ENCODE measurements at regions not wholly inside any gene's neighbourhood (a gene's known extent, or its start where the extent isn't known, plus 50 kb on each side); places are given as distances from the start of the nearest gene placed in this dataset.

GRCh38 chr5:8068078-8068477 is 199.1 kb downstream of the MTRR start:
- H3K27me3 ChIP-seq (ENCODE audit: control insufficient read depth in 1 of 2, insufficient read depth in 2 of 2, low read length in 2 of 2), result no peaks in the 10 kb centered on the region
- no peaks in the 10 kb centered on the region for H3K36me3 ChIP-seq (ENCODE audit: control insufficient read depth in 1 of 2, insufficient read depth in 2 of 2, low read length in 2 of 2)
- no peaks in the 10 kb centered on the region for H3K4me1 ChIP-seq (ENCODE audit: control insufficient read depth in 1 of 2, insufficient read depth in 2 of 2, low read length in 2 of 2)
- no peak overlapping the region for H3K4me3 ChIP-seq (ENCODE audit: low read depth in 1 of 2, low read length in 2 of 2)
- no peak overlapping the region for H3K9ac ChIP-seq (ENCODE audit: low read depth in 1 of 2, low read length in 2 of 2)
- no peaks in the 10 kb centered on the region for H3K9me3 ChIP-seq (ENCODE audit: control insufficient read depth in 1 of 2, low read length in 2 of 2)
- no peak overlapping the region for H3K27ac ChIP-seq (ENCODE audit: low read depth, low read length)

- Histone ChIP-seq H3K9me3 (ENCODE audit: control insufficient read depth in 1 of 2, low read length in 2 of 2) (no peaks in the 10 kb centered on the region), H3K27ac (ENCODE audit: low read depth, low read length) (no peak overlapping the region)
Measured at GRCh38 chr5:8070138-8070537, 201.2 kb downstream of the MTRR start.

GRCh38 chr5:8079056-8079455 is 210.1 kb downstream of the MTRR start:
- Histone ChIP-seq H3K4me1 (ENCODE audit: control insufficient read depth in 1 of 2, insufficient read depth in 2 of 2, low read length in 2 of 2) (no peaks in the 10 kb centered on the region), H3K4me3 (ENCODE audit: low read depth in 1 of 2, low read length in 2 of 2) (no peak overlapping the region), H3K27me3 (ENCODE audit: control insufficient read depth in 1 of 2, insufficient read depth in 2 of 2, low read length in 2 of 2) (no peaks in the 10 kb centered on the region), H3K9me3 (ENCODE audit: control insufficient read depth in 1 of 2, low read length in 2 of 2) (no peaks in the 10 kb centered on the region), H3K9ac (ENCODE audit: low read depth in 1 of 2, low read length in 2 of 2) (no peak overlapping the region), H3K27ac (ENCODE audit: low read depth, low read length) (no peak overlapping the region), H3K36me3 (ENCODE audit: control insufficient read depth in 1 of 2, insufficient read depth in 2 of 2, low read length in 2 of 2) (no peaks in the 10 kb centered on the region)

More at GRCh38 chr5:8070138-8070537, 201.2 kb downstream of the MTRR start:
- Histone ChIP-seq H3K9ac (ENCODE audit: low read depth in 1 of 2, low read length in 2 of 2) (no peak overlapping the region), H3K4me1 (ENCODE audit: control insufficient read depth in 1 of 2, insufficient read depth in 2 of 2, low read length in 2 of 2) (no peaks in the 10 kb centered on the region), H3K27me3 (ENCODE audit: control insufficient read depth in 1 of 2, insufficient read depth in 2 of 2, low read length in 2 of 2) (no peaks in the 10 kb centered on the region), H3K36me3 (ENCODE audit: control insufficient read depth in 1 of 2, insufficient read depth in 2 of 2, low read length in 2 of 2) (no peaks in the 10 kb centered on the region), H3K4me3 (ENCODE audit: low read depth in 1 of 2, low read length in 2 of 2) (no peak overlapping the region)

GRCh38 chr5:8081179-8081578 is 212.2 kb downstream of the MTRR start:
- Histone ChIP-seq H3K9me3 (ENCODE audit: control insufficient read depth in 1 of 2, low read length in 2 of 2) (no peaks in the 10 kb centered on the region), H3K4me3 (ENCODE audit: low read depth in 1 of 2, low read length in 2 of 2) (no peak overlapping the region), H3K36me3 (ENCODE audit: control insufficient read depth in 1 of 2, insufficient read depth in 2 of 2, low read length in 2 of 2) (no peaks in the 10 kb centered on the region), H3K4me1 (ENCODE audit: control insufficient read depth in 1 of 2, insufficient read depth in 2 of 2, low read length in 2 of 2) (no peaks in the 10 kb centered on the region), H3K27ac (ENCODE audit: low read depth, low read length) (no peak overlapping the region), H3K9ac (ENCODE audit: low read depth in 1 of 2, low read length in 2 of 2) (no peak overlapping the region), H3K27me3 (ENCODE audit: control insufficient read depth in 1 of 2, insufficient read depth in 2 of 2, low read length in 2 of 2) (no peaks in the 10 kb centered on the region)

- Histone ChIP-seq H3K9ac (ENCODE audit: low read depth in 1 of 2, low read length in 2 of 2) (no peak overlapping the region), H3K9me3 (ENCODE audit: control insufficient read depth in 1 of 2, low read length in 2 of 2) (no peaks in the 10 kb centered on the region), H3K27me3 (ENCODE audit: control insufficient read depth in 1 of 2, insufficient read depth in 2 of 2, low read length in 2 of 2) (no peaks in the 10 kb centered on the region), H3K36me3 (ENCODE audit: control insufficient read depth in 1 of 2, insufficient read depth in 2 of 2, low read length in 2 of 2) (no peaks in the 10 kb centered on the region), H3K4me1 (ENCODE audit: control insufficient read depth in 1 of 2, insufficient read depth in 2 of 2, low read length in 2 of 2) (no peaks in the 10 kb centered on the region), H3K27ac (ENCODE audit: low read depth, low read length) (no peak overlapping the region), H3K4me3 (ENCODE audit: low read depth in 1 of 2, low read length in 2 of 2) (no peak overlapping the region)
Measured at GRCh38 chr5:8093669-8094068, 224.7 kb downstream of the MTRR start.

- Histone ChIP-seq H3K4me3 (ENCODE audit: low read depth in 1 of 2, low read length in 2 of 2) (no peak overlapping the region), H3K4me1 (ENCODE audit: control insufficient read depth in 1 of 2, insufficient read depth in 2 of 2, low read length in 2 of 2) (no peaks in the 10 kb centered on the region), H3K27me3 (ENCODE audit: control insufficient read depth in 1 of 2, insufficient read depth in 2 of 2, low read length in 2 of 2) (no peaks in the 10 kb centered on the region), H3K9ac (ENCODE audit: low read depth in 1 of 2, low read length in 2 of 2) (no peak overlapping the region), H3K27ac (ENCODE audit: low read depth, low read length) (no peak overlapping the region), H3K36me3 (ENCODE audit: control insufficient read depth in 1 of 2, insufficient read depth in 2 of 2, low read length in 2 of 2) (no peaks in the 10 kb centered on the region), H3K9me3 (ENCODE audit: control insufficient read depth in 1 of 2, low read length in 2 of 2) (no peaks in the 10 kb centered on the region)
Measured at GRCh38 chr5:8094304-8094703, 225.4 kb downstream of the MTRR start.

- H3K9ac ChIP-seq (ENCODE audit: low read depth in 1 of 2, low read length in 2 of 2), result no peak overlapping the region
- H3K27me3 ChIP-seq (ENCODE audit: control insufficient read depth in 1 of 2, insufficient read depth in 2 of 2, low read length in 2 of 2), result no peaks in the 10 kb centered on the region
- no peaks in the 10 kb centered on the region for H3K4me1 ChIP-seq (ENCODE audit: control insufficient read depth in 1 of 2, insufficient read depth in 2 of 2, low read length in 2 of 2)
- no peaks in the 10 kb centered on the region for H3K36me3 ChIP-seq (ENCODE audit: control insufficient read depth in 1 of 2, insufficient read depth in 2 of 2, low read length in 2 of 2)
- no peak overlapping the region for H3K27ac ChIP-seq (ENCODE audit: low read depth, low read length)
- no peaks in the 10 kb centered on the region for H3K9me3 ChIP-seq (ENCODE audit: control insufficient read depth in 1 of 2, low read length in 2 of 2)
- no peak overlapping the region for H3K4me3 ChIP-seq (ENCODE audit: low read depth in 1 of 2, low read length in 2 of 2)
Measured at GRCh38 chr5:8097146-8097545, 228.2 kb downstream of the MTRR start.

- no peak overlapping the region for H3K4me3 ChIP-seq (ENCODE audit: low read depth in 1 of 2, low read length in 2 of 2)
- no peaks in the 10 kb centered on the region for H3K36me3 ChIP-seq (ENCODE audit: control insufficient read depth in 1 of 2, insufficient read depth in 2 of 2, low read length in 2 of 2)
- no peak overlapping the region for H3K27ac ChIP-seq (ENCODE audit: low read depth, low read length)
- H3K27me3 ChIP-seq (ENCODE audit: control insufficient read depth in 1 of 2, insufficient read depth in 2 of 2, low read length in 2 of 2), result no peaks in the 10 kb centered on the region
- no peaks in the 10 kb centered on the region for H3K4me1 ChIP-seq (ENCODE audit: control insufficient read depth in 1 of 2, insufficient read depth in 2 of 2, low read length in 2 of 2)
- no peaks in the 10 kb centered on the region for H3K9me3 ChIP-seq (ENCODE audit: control insufficient read depth in 1 of 2, low read length in 2 of 2)
- H3K9ac ChIP-seq (ENCODE audit: low read depth in 1 of 2, low read length in 2 of 2), result no peak overlapping the region
Measured at GRCh38 chr5:8098081-8098480, 229.1 kb downstream of the MTRR start.

- Histone ChIP-seq H3K9me3 (ENCODE audit: control insufficient read depth in 1 of 2, low read length in 2 of 2) (no peaks in the 10 kb centered on the region), H3K9ac (ENCODE audit: low read depth in 1 of 2, low read length in 2 of 2) (no peak overlapping the region), H3K27me3 (ENCODE audit: control insufficient read depth in 1 of 2, insufficient read depth in 2 of 2, low read length in 2 of 2) (no peaks in the 10 kb centered on the region), H3K4me1 (ENCODE audit: control insufficient read depth in 1 of 2, insufficient read depth in 2 of 2, low read length in 2 of 2) (no peaks in the 10 kb centered on the region), H3K4me3 (ENCODE audit: low read depth in 1 of 2, low read length in 2 of 2) (no peak overlapping the region), H3K36me3 (ENCODE audit: control insufficient read depth in 1 of 2, insufficient read depth in 2 of 2, low read length in 2 of 2) (no peaks in the 10 kb centered on the region), H3K27ac (ENCODE audit: low read depth, low read length) (no peak overlapping the region)
Measured at GRCh38 chr5:8102714-8103113, 233.8 kb downstream of the MTRR start.

- no peak overlapping the region for H3K9ac ChIP-seq (ENCODE audit: low read depth in 1 of 2, low read length in 2 of 2)
- no peak overlapping the region for H3K27ac ChIP-seq (ENCODE audit: low read depth, low read length)
- no peak overlapping the region for H3K4me3 ChIP-seq (ENCODE audit: low read depth in 1 of 2, low read length in 2 of 2)
- no peaks in the 10 kb centered on the region for H3K27me3 ChIP-seq (ENCODE audit: control insufficient read depth in 1 of 2, insufficient read depth in 2 of 2, low read length in 2 of 2)
- no peaks in the 10 kb centered on the region for H3K9me3 ChIP-seq (ENCODE audit: control insufficient read depth in 1 of 2, low read length in 2 of 2)
- H3K36me3 ChIP-seq (ENCODE audit: control insufficient read depth in 1 of 2, insufficient read depth in 2 of 2, low read length in 2 of 2), result no peaks in the 10 kb centered on the region
- H3K4me1 ChIP-seq (ENCODE audit: control insufficient read depth in 1 of 2, insufficient read depth in 2 of 2, low read length in 2 of 2), result no peaks in the 10 kb centered on the region
Measured at GRCh38 chr5:8114597-8115266, 245.8 kb downstream of the MTRR start.

GRCh38 chr5:8123559-8123958 is 254.6 kb downstream of the MTRR start:
- H3K4me1 ChIP-seq (ENCODE audit: control insufficient read depth in 1 of 2, insufficient read depth in 2 of 2, low read length in 2 of 2), result no peaks in the 10 kb centered on the region
- H3K36me3 ChIP-seq (ENCODE audit: control insufficient read depth in 1 of 2, insufficient read depth in 2 of 2, low read length in 2 of 2), result no peaks in the 10 kb centered on the region
- H3K9ac ChIP-seq (ENCODE audit: low read depth in 1 of 2, low read length in 2 of 2), result no peak overlapping the region
- no peak overlapping the region for H3K27ac ChIP-seq (ENCODE audit: low read depth, low read length)
- H3K27me3 ChIP-seq (ENCODE audit: control insufficient read depth in 1 of 2, insufficient read depth in 2 of 2, low read length in 2 of 2), result no peaks in the 10 kb centered on the region
- no peaks in the 10 kb centered on the region for H3K9me3 ChIP-seq (ENCODE audit: control insufficient read depth in 1 of 2, low read length in 2 of 2)
- no peak overlapping the region for H3K4me3 ChIP-seq (ENCODE audit: low read depth in 1 of 2, low read length in 2 of 2)

Measured in duodenal mucosa (tissue), 2 donors.